ENCODE measurements at regions not wholly inside any gene's neighbourhood (a gene's known extent, or its start where the extent isn't known, plus 50 kb on each side); places are given as distances from the start of the nearest gene placed in this dataset.
A peak's percentile ranks its signal among the peaks of the same experiment; 100 is the strongest.

DNA sequence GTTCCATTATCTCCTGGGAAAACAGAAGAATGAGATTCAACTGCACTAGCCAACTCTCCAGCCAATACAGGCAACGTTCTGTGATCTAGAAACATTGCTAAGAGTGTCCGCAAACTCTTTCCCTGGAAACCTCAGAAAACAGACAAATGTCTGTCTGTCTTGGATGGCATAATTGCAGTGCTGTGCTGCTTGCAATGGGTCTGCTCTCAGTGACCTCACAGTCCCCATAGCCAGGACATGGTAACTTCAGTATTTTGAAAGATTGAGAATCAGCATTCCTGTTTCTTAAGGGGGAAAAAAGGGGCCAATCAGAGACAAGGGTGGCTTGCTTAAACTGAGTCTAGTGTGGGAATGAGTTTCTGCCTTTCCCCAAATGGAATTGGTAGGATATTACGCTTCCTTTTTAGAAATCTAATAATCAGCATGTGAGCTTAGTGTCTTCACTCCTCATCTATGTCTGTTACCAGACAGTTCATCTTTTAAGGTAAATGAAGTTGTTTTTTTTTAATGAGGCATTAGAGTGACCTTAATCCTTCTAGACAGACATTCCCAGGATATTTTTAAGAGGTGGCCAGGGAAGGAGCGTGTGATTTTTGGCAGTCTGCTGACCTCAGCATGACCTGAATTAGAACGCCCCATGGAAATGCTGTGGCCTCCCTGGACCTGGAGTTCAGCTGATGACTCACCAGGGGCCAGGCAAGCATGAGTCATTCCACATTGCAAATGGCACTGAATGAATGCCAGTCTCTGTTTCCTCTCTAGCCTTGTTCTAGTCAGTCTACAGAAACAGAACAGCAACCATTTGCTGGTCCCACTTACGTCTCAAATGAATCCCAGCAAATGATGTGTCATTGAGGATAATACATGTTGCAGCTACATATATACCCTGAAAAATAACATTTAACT lies 210.2 kb upstream of the ACTBL2 start:
- ATAC-seq, result peak in 1 of 2 donors; percentile 44

DNA sequence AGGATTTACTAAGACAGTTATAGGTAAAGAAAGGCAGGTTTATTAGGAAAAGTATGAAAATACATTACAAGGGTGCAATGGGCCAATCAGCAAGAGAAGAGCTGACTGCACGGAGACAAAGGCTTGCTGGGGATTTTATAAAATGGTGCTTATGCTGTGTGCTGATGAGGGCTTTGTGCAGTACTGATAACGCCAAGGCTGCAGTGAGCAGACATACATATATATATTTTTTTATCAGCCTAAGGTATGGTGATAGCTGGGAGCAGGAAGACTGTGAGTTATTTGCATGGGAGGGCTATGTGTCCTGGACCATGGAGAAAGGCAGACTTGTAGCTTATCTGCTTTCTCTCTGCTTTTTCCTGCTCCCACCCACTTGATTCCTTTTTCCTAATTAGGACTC lies 208.1 kb upstream of the ACTBL2 start:
- no peak for ATAC-seq

DNA sequence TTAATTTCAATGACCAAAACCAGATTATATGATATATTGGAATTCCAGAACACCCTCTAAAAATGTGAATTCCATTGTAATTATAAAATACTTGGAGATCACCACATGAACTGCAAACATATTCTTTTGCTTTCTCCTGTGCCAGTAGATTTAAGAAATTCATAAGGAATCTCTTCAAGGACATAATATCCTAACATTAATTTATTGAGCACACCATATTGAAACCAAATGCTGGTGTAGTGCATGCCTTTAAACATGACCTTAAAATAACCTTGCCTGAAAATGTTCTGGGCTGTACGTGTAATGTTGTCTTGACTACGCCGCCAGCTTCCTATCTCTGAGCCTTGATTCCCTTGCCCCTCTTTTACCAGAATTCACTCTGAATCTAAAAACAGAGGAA lies 205.0 kb upstream of the ACTBL2 start:
- ATAC-seq, result no peak

DNA sequence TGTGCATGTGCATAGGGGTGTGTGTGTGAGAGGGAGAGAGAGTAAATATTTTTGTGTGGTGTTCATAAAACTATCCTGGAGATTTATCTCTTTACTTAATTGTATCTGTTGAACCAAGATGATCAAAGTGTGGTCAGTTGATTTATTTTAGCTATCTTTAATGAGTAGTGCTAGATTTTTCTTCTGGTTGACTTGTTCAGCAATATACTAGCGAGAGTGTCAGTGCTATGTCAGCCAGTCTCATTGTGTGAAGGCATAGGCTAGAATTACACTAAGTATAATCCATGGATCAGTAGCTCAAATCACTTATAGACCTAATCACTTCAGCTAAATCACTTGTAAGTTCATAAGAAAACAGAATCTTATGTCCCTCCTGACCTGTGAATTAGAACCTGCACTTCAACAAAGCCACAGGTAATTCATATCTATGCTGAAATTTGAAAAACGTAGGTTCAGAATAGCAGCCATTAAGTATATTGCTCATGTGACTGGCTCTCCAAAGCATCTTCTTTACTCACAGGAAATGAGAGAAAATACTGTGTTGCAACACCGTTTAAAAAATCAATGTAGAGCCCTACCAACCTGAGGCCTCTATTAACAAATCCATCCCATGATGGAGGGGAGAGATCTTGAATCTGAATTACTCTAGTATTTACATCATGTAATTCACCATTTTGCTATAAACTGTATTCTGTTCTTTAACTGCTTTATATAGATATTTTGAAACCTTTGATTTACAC lies 203.1 kb upstream of the ACTBL2 start:
- ATAC-seq, result no peak

DNA sequence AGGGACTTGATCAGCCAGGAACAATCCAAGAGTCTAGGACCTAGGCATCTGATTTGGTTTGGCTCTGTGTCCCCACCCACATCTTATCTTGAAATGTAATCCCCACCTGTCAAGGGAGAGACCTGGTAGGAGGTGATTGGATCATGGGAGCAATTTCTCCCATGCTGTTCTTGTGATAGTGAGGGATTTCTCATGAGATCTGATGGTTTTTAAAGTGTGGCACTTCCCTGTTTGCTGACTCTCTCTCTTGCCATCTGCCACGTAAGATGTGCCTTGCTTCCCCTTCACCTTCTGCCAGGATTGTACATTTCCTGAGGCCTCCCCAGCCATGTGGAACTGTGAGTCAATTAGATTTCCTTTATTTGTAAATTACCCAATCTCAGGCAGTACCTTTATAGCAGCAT lies 201.7 kb upstream of the ACTBL2 start:
- no peak for ATAC-seq

DNA sequence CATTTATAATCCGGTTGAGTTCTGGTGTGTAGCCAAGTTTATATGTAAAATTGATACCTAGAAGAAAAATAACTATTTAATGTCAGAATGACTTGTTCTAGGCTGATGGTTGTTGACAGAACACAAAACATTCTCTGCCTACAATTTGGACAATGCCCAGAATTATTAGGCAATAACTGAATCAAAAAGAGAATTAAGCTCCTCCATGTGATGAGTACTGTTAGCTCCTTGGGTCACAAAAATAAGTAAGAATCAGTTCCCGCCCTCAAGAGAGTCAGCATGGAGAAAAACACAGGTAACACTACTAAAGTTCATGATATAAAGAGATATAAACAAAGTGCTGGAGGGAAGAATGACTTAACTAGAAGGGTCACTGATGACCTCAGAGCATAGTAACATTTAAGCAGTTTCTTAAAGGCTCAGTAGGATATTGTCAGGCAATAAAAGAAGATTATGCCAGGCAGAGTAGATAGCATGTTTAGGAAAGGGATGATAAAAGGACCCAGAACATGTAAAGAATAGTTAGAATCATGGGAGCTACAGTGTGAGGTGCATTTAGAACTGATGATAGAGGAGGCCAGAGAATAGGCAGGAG lies 200.5 kb upstream of the ACTBL2 start:
- no peak for ATAC-seq

DNA sequence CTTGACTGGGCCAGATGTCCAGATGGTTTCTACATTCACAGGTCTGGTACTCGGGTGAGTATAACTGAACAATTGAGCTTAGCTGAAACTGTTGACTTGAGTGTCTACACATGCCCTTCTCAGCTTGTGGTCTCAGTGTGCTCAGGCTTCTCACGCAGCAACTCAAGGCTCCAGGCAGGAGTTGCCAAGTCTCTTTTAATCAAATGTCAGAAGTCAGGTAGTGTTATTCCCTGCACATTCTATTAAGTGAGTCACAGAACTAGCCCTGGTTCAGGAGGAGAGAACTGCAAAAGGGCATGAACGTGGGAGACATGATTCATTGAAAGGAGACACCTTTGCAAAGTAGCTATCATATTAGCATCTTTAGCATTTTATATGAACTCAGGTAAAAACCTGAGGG lies 199.3 kb upstream of the ACTBL2 start:
- ATAC-seq, result no peak

DNA sequence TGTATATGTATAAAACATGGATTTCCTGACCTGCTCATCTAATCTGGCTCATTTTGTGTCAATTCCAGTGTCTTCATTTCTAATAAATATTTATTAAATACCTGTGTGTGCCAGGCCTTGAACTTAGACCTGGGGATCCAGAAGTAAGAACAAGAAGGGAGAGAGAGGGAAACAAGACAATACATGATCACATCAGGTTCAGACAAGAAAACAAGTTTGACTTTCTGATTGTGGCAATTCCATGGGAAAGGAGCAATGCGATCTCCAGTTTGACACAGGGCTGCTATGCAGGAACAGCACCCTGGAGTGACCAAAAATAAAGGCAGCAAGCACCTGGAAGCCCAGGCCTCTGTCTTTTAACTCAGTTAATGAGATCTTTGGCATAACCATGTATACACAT lies 198.1 kb upstream of the ACTBL2 start:
- ATAC-seq, result no peak

DNA sequence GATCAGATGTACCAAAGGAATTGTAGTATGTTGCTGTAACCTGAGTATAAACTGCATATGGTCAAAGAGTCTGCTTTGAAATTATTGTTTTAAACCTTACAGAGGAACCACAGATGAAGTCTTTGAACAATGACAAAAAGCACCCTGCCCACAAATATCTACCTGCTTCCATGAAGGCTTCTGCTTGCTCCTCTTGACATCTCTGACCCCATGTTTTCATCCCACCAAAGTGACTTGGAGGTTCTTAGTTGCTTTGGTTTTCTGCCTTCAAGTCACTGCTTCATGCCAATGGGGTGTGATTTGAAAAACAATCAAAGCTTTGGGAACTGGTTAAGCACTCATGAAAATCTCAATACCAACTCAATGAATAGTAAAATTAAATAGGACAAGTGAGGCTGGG lies 194.6 kb upstream of the ACTBL2 start:
- no peak for ATAC-seq

DNA sequence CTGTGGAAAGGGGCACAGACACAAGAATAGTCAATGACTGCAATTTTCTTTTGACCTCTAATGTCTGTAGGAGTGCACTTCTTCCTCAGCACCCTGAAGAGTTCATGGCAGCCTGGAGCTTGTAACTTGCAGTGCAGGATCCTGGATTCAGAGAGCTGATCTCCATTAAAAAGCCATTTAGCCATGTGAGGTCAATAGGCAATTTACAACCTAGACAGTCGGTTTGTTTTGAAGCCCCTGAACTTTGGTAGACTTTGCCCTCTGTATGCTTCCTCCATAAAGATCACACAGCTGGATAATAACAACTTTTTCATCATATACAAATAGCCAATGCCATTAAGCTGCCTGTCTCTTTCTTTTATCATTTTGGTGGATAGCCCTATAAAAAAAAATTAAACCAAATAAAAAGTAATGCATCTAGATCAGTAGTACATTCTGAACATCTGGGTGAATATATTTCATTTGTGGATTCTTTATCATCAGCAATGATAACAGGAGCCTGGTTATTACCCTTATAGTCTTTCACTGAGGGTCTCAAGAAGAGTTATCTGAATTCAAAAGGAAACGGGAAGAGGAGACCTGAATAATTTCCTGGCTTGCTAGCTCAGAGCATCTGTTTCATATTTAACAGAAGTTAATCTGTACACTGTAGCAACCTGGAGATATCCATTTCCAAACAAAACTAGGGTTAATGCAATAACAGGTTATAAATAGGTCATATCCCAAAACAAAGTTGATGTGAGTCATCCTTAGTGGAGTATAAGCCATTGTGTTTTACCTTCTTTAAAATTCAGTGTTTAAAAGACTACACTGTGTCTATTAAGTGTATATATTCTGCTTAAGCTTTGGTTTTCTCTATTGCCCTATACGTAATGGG lies 193.8 kb upstream of the ACTBL2 start:
- no peak for ATAC-seq

DNA sequence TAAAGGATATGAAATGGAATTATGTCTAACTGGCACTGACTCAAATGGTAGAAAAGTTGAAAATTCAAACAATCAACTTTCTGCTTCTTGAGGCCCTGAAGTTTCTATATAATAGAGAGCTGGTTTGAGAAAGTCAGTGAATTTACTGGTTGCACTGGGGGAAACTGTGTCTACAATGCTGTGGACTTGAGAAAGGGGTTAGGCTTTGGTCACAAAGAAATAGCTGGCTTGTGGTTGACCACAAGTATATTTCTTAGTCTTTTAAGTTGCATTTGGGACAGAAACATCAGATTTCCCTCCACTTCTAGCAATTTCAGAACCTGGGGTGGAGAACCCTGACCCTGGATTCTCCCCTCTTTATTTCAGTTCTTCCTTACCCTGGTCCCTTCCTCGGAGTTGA lies 192.6 kb upstream of the ACTBL2 start:
- ATAC-seq, result no peak

DNA sequence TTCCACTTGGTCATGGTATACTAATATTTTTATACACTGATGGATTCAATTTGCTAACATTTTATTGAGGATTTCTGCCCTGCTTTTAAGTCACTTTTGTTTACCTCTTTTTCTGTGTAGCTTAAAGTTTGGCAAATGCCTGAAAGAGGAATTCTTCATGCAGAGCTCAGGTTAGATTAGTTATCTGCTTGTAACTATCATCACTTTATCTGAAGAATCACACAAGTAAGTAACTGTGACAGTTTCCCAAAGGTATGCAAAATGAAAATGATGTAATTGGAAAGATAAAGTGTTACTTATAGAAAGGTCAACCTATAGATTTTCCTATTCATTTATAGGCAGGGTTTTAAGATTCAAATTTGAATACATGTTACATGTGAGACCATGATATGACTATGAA lies 188.8 kb upstream of the ACTBL2 start:
- no peak for ATAC-seq

DNA sequence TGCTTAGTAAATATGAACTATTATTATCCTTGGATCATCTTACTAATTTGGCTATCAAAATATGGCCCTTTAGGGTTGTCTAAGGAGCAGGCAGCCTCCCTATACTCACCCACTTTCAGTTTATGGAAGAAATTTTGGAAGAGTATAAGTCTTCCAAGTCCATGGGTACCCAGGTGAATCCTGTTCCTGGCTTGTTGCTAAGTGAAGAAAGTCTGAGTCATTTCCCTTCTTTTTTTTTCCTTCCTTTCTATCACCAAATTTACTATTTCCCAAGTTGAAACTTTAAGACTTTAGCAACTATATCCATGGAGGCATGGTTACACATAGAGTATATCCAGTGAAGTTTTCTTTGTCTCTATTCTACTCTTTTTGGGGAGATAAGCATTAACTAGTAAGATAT lies 184.0 kb upstream of the ACTBL2 start:
- ATAC-seq, result no peak

DNA sequence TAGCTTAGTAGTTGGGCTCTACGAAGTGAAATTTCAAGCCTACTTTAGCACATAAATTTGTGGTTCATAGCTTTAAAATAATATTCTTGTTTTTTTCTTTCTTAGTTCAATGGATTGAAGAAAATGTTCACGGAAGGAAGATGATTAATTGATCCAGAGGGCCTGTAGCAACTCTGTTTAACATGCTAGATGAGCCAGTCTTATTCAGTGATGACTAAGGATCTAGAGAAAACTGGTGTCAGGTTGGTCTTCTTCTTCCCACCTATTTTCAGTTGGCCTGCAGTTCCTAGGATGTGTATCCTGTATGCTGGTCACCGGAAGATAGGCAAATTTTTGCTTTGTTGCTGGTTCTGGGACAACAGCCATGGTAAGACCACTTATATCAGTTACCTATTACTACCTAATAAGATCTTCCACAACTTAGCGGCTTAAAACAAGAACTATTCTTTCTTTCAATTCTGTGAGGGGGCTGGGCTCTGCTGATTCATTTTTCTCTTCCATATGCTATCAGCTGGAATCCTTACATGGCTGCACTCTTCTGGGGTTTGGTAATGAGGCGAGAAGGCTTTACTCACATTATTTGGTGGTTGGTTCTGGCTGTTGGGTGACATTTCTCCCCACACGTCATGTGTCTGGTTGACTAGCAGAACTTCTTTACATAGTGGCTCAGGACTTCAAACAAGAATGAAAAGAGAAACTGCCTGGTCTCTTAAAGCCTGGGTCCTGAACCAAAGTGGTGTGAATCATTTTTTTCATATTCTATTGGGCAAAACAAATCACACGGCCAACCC lies 182.7 kb upstream of the ACTBL2 start:
- no peak for ATAC-seq

DNA sequence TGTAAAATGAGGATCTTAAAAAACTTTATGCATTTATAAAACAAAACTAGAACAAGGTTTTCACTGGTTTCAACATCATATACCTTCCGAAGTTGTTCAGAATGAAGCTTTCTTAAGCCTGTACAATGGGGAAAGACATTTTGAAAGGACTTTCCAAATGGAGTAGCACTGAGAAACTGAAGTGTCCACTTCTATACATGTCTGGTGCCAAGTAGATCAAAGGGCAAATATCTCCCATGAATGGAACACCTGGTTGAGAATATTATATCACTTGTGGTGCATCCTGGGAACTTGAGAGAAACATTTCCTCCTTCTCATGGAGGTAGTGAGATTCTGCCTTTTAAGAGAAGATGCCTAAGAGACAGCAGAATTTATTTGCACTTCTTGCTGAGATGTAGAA lies 182.1 kb upstream of the ACTBL2 start:
- no peak for ATAC-seq

DNA sequence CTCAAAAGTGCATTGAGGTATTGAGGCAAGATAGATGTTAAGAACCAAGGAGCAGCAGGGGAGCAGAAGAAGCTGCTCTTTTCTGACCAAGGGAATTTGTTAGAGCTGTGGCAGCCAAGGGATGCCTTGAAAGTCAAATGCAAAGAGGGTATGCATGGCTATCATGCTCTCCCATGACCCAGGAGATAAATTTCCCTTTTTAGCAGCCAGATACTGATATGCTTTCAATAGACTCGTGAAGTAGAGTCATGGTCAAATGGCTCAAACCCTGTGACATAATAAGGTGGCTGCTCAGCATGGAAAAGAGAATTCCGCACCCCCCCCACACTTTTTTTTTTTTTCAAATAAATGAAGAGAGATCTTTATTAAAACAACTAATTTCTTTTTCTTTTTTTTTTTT lies 180.9 kb upstream of the ACTBL2 start:
- no peak for ATAC-seq

DNA sequence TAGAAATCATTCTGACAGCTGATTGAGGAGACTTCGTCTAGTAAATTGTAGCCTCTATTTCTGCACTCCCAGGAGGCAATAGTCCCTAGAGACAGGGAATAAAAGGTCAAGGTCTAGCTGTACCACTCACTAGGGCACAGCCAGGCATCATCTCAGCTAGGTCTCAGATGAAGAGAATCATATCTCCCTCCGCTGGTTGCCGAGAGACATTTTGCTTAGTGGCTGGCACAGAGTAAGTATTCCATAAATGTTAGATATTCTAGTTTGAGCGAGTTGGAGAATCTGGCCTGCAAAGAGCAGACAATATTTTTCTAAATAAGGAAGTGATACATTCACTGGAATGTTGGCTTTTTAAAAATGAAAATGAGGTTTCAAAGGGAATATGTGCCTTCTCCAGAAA lies 180.4 kb upstream of the ACTBL2 start:
- no peak for ATAC-seq

DNA sequence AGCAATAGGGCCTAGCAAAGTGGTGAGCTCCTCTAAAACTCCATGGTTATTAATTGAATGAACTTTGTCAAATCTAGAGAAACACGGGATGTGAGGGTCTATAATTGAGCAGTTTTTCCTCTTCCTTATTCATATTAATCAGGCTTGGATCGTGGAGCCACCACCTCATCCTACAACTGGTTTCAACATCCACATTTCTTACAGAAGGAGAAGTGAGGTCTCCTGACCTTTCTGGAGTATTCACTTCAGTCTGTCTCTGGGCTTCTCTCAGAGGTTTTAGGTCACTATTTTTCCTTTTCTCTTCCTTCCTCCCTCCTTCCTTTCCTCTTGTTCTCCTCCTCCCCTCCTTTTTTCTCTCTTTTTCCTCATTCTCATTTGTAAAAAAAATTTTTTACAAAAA lies 177.3 kb upstream of the ACTBL2 start:
- no peak for ATAC-seq

DNA sequence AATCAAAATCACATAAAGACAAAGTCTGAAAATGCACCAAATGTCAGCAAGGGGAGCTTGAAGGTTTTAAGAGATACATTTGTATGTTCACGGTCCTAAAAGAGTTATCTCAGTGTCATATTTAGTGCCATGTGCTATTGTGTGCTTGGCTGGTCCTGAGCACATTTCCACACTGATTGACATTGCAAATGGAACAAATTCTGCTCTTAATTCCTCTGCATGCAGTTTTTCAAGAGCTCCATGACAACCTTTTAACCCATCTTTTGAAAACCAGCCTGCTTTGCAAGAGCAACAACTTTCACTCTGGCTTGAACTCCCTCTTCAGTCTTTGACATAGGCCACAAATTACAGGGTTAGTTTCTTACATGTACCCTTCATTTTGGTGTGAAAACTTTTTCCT lies 175.4 kb upstream of the ACTBL2 start:
- no peak for ATAC-seq

DNA sequence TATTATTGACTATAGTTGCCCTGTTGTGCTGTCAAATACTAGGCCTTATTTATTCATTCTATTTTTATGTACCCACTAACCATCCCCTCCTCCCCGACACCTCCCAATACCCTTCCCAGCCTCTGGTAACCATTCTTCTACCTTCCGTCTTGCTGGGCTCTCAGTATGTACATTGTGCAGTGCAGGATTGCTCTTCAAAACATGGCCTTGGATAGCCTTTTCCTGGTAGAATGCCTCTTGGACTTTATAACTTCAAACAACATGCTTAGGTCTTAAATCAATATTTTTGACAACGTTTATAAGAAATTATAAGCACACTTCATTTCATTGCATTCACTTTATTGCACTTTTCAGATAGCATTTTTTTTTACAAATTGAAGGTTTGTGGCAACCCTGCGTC lies 172.6 kb upstream of the ACTBL2 start:
- ATAC-seq, result no peak

DNA sequence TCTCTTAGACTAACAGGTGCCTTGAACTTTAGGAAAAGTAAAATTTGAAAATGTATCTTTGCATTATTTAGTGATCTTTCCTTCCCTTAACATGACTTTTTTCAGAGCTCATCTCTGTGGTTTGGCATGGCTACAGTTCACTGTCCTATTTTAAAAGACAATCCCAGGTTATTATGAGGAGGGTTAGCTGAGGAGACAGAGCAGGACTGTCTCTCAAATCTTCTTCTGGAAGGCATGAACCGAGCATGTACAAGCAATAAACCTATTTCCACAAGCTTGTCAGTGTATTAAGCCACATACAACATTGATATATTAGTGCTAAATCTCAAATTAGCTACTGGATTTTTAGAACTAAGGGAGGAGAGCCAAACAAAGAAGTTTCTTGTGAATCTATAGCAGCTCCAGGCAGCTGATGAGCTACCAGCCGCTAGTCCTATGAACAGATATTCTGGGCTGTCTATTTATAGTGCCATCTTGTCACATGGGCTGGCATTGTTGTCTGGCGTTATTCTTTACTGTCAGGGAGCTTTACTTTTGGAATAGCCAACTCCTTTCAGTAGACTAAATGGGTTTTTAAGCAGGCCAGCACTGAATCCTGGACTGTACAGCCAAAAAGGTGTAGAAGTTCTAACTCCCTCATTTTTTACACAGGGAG lies 171.2 kb upstream of the ACTBL2 start:
- no peak for ATAC-seq

DNA sequence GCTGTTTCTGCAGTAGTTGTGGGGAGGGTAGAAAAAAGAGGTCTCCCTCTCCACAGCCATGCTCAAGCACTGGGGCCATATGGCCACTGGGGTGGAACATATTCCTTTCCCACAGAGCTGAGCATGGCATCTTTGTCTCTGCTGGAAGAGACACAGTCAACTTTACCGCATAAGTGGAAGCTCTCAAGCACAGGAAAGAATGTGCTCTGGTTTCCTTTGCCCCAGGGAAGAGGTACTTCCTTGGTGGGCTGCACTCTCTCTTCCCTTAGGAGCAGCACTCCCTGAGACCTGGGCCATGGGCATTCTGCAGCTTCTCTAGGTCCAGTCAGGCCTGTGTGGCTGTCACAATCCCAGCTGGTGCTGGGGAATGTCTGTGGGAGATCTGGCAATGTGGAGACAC lies 168.5 kb upstream of the ACTBL2 start:
- ATAC-seq, result no peak
